ENCODE measurements at regions not wholly inside any gene's neighbourhood (a gene's known extent, or its start where the extent isn't known, plus 50 kb on each side); places are given as distances from the start of the nearest gene placed in this dataset.
"Not testable (repeated sequence)": the region's sequence is repeated elsewhere in the genome, so short reads cannot be mapped to it uniquely, and the experiment has no call there.

DNA sequence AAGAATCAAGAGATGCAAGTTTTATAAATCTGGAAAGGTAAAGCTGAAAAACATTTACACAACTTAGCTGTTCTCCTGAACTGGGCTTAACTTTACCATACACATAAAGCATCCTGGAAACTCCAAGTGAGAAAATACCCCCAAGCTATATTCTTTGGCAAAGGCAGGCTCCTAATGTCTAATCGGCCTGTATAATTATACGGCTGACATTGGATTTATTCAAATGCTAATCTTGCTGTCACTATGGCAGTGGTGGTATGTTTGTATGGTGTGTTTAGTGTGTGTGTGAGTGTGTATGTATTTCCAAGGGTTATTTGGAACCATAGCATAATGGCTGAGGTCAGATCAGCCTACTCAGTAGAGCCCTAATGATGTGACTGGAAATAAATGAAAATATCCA is 1031.8 kb upstream of the ZEB2 start:
- DNase-seq (ENCODE audit: low read depth, low spot score) = no peak

DNA sequence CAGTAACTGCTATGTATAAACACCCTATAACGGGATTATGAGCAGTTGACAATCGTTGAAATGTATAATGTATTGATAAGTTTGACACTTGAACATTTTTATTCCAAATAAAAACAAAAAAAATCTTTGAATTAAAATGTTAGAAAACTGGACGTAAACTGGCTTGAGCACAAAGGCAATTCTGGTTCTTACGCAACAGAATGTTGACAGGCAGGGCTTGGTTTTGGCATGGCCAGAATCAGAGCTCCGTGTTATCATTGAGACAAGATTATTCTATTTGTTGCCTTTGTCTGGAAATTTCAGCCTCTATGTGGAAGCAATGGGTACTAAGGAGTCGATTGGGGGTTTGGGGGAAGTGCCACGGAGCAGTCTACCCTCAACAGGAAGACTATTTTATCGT is 1028.6 kb upstream of the ZEB2 start:
- no peak for DNase-seq (ENCODE audit: low read depth, low spot score)

DNA sequence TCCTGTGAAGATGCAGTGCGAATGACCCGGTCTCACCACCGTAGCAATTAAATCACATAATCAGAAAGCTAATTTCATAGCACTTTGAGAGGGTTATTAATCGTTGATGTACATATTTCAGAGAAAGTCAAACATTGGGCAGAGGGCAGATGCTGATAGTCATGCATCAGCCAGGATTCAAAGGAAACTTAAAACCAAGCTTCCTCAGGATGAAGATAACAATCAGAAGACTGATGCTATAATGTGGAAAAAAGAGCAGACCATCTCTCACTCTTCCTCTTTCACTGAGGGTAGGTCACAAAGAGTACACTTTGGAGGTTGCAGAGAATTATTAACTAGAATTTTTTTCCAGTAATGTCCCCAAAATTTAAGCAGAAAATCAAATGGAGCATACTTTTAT is 1027.7 kb upstream of the ZEB2 start:
- no peak for DNase-seq (ENCODE audit: low read depth, low spot score)

GRCh38 chr2:145546091-145546490 is 1026.2 kb upstream of the ZEB2 start:
- DNase-seq (ENCODE audit: low read depth, low spot score) = no peak

DNA sequence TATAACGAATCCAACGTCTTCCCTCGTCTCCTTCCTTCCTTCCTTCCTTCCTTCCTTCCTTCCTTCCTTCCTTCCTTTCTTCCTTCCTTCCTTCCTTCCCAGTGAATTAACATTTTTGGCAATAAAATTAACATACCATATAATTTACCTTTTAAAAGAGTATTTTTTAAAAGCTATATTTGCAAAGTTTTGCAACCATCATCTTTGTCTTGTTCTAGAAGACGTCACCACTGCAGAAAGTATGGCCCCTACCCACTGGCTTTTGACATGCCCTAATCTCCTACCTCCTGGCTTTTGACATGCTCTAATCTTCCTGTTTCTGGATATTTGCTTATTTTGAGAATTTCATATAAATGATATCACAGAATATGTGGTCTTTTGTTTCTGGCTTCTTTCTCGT is 1023.9 kb upstream of the ZEB2 start:
- no peak for DNase-seq (ENCODE audit: low read depth, low spot score)

GRCh38 chr2:145543155-145543554 is 1023.2 kb upstream of the ZEB2 start:
- DNase-seq (ENCODE audit: low read depth, low spot score) = no peak

DNA sequence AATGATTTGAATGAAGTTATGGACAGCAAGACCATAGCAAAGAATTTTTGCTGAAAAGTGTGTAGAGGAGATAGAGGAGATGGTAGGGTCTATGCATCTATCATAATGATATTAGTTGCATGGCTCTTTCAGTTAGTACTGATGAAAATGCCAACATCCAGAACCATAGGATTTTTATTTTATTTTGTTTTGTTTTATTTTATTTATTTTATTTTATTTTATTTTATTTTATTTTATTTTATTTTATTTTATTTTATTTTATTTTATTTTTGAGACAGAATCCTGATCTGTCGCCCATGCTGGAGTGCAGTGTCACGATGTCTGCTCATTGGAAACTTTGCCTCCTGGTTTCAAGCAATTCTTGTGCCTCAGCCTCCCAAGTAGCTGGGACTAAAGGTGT is 1021.1 kb upstream of the ZEB2 start:
- no peak for DNase-seq (ENCODE audit: low read depth, low spot score)

DNA sequence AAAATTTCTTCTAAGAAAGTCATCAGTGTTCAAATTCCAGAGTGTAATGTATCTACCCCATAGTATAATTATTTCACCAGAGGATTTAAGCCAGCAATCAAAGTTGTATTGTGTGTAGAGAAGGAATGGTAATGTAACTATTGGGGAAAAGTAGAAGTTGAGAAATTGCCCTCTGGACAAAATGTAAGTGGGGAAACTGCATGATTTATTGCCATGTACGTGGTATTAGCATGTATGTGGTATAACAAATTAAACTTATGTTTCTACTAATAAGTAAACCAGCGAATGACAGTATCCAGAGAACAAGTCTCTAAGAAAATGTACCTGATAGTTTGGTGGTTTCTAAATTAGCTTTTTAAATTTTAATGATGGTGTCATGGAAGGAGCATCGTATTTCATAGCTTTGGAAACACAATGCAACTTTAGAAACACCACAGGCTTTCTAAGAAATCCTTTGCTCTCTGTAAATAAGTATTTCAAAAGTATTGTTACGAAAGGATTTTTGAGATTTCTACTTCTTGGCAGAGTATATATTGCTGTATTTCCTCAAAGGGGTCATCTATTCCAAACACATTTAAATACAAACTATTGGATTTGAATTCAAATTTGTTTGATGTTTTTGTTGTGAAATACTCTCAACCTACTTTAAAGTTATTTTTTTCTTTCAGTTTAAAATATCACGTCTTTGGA is 1018.9 kb upstream of the ZEB2 start:
- DNase-seq (ENCODE audit: low read depth, low spot score) = no peak

- DNase-seq (ENCODE audit: low read depth, low spot score) = no peak
Measured at GRCh38 chr2:145530653-145531052, 1010.7 kb upstream of the ZEB2 start.

GRCh38 chr2:145524836-145525235 is 1004.9 kb upstream of the ZEB2 start:
- no peak for DNase-seq (ENCODE audit: low read depth, low spot score)

DNA sequence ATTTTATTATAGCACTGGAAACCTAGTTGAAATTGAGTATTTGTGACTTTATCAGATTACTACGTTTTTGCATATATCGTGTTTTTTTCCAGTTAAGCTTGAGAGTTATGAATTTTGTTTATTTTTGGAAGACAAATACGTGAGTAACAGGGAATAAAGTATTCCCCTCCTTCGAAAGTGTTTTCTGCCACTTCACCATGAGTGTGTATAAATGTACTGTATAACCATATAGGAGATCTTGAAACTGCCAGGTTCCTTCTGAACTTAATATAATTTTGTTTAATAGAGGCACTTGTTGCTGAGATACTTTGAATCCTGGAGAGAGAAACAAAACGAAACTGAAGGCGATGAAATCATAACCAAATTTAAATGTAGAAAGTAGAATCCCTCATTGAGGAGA is 1004.4 kb upstream of the ZEB2 start:
- no peak for DNase-seq (ENCODE audit: low read depth, low spot score)

GRCh38 chr2:145519254-145519653 is 999.3 kb upstream of the ZEB2 start:
- DNase-seq (ENCODE audit: low read depth, low spot score) = not testable (repeated sequence)

DNA sequence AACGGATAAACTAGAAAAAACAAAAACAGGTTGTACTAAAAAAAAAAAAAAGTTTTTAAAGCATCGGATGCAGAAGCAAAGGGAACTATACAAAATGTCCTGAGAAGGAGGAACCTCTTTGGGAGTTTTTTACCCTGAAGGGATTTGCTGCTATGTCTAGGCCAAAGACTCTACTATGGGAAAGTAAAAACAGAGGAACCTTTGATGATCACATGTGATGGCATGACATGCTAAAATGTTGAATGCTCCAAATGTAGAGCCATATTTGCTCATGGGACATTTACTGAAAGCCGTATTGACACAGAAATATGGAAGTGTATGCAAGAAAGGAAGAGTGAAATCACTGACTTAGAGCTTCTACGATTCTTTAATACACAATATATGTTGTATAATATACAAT is 992.0 kb upstream of the ZEB2 start:
- no peak for DNase-seq (ENCODE audit: low read depth, low spot score)

- no peak for DNase-seq (ENCODE audit: low read depth, low spot score)
Measured at GRCh38 chr2:145503511-145503910, 983.6 kb upstream of the ZEB2 start.

DNA sequence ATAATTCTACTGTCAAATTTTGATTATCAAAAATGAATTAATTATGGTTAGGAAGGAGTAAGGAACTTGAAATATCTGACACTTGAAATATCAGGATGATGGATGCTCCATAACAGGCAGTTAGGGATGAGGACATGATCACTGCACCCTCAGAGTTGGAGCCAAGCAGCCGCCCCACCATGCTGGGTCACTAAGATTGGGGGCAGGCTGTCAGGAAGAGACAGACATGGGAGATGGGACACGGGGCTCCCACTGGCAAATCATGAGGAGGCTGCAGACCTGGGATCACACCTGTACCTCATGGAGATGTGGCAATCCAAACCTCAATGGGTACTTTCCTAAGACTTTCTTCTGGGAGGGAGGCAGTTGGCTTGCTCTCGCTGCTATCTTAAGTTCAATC is 982.0 kb upstream of the ZEB2 start:
- DNase-seq (ENCODE audit: low read depth, low spot score) = no peak

DNA sequence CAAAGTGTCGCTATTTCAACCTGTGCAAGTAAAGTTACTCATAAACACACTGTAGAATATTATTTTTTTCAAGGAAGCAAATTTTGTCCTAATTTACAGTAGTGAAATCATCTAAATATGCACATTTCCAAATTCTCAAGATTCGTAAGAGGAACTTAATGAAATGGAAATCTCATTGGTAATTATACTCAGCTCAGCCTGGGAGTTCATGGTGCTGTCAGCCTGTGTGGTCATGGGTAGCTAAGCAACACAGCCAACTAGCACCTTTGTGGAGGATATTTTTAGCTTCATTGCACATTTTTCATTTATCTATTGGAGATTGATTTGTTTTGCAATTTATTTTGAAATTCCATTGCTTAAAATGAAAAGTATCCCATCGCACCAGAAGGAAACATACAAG is 975.7 kb upstream of the ZEB2 start:
- no peak for DNase-seq (ENCODE audit: low read depth, low spot score)

- DNase-seq (ENCODE audit: low read depth, low spot score) = no peak
Measured at GRCh38 chr2:145494441-145494840, 974.5 kb upstream of the ZEB2 start.

- DNase-seq (ENCODE audit: low read depth, low spot score) = no peak
Measured at GRCh38 chr2:145488571-145488970, 968.7 kb upstream of the ZEB2 start.

DNA sequence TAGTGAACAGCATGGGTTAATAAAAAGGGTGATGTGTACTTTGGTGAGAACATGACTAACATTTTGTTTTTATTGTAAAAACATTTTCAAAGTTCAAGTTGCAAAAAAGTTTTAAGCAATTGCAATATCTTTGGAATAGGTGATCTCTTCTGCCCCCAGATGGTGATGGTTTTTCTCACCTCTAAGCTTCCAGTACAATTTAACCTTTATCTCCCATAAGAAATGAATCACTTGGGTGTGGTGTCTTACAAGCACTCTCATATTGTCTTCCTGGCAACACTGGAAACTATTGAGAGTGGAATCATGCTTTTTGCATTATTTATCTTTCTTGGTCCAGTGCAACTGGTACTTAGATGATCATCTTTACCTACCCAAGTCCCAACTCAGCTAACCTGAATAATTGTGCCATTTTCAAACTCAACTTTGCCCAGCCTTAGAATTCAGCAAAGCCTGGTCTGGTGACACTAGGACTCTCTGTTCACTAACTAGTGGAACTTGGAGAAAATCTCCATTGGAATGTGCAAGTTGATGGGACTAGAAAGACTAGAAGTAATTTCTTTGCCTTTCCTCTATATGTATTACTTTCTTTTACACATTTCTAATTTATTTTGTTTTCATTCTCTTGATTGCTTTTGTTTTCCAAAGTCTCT is 964.7 kb upstream of the ZEB2 start:
- DNase-seq (ENCODE audit: low read depth, low spot score) = no peak

GRCh38 chr2:145483854-145484253 is 963.9 kb upstream of the ZEB2 start:
- no peak for DNase-seq (ENCODE audit: low read depth, low spot score)

GRCh38 chr2:145481334-145481922 is 961.5 kb upstream of the ZEB2 start:
- no peak for DNase-seq (ENCODE audit: low read depth, low spot score)

- DNase-seq (ENCODE audit: low read depth, low spot score) = no peak
Measured at GRCh38 chr2:145464866-145465265, 944.9 kb upstream of the ZEB2 start.

DNA sequence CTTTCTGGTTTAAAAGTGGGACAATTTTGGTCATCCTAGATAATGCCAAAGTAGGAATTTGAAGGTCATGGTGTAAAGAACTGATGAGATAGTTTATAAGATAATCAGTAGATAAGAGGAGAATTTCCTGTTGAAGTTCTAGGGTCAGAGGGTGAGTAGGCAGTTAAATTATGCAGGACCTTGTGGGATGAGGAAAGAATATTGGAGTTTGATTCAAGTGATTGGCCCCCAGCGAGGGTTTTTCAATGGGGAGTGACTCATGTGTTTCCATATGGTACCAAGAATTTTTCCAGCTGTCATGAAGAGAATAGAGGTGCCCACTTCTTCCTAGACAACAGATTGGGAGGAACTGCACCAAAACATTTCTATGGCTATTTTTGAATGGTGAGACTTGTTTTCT is 940.2 kb upstream of the ZEB2 start:
- no peak for DNase-seq (ENCODE audit: low read depth, low spot score)
